ENCODE measurements at regions not wholly inside any gene's neighbourhood (a gene's known extent, or its start where the extent isn't known, plus 50 kb on each side); places are given as distances from the start of the nearest gene placed in this dataset.

GRCh38 chr1:232101231-232101630 lies 474.6 kb downstream of the DISC1 start:
- TF ChIP-seq ZNF274 (IDR thresholded peaks at IDR 0.05; ENCODE audit: borderline replicate concordance, extremely low read depth, low read length) (no peak), CBX5 (IDR thresholded peaks at IDR 0.05; ENCODE audit: low read depth, low read length) (no peak), CTCF (IDR thresholded peaks at IDR 0.05; ENCODE audit: control extremely low read depth in 1 of 3, insufficient read depth in 1 of 3, low read depth in 1 of 3, low read length in 3 of 3) (no peak), POLR2A (IDR thresholded peaks at IDR 0.05; ENCODE audit: control extremely low read depth in 1 of 2, low read depth in 2 of 2, low read length in 2 of 2) (no peak), SRF (IDR thresholded peaks at IDR 0.05; ENCODE audit: low read depth, low read length) (no peak), HDAC6 (IDR thresholded peaks at IDR 0.05; ENCODE audit: low read depth, low read length) (no peak), BCL11A (IDR thresholded peaks at IDR 0.05; ENCODE audit: low read depth in 2 of 2, low read length in 2 of 2) (no peak), EP300 (IDR thresholded peaks at IDR 0.05; ENCODE audit: borderline replicate concordance in 1 of 2, low read depth in 2 of 2, low read length in 2 of 2) (no peak), TAF1 (IDR thresholded peaks at IDR 0.05; ENCODE audit: low read depth, low read length) (no peak), GTF2F1 (IDR thresholded peaks at IDR 0.05; ENCODE audit: borderline replicate concordance, low read depth, low read length) (no peak), RAD21 (IDR thresholded peaks at IDR 0.05 in 1 of 2, conservative IDR thresholded peaks at IDR 0.05 in 1 of 2; ENCODE audit: low read depth in 2 of 2, low read length in 2 of 2) (no peak), FOSL1 (IDR thresholded peaks at IDR 0.05; ENCODE audit: insufficient read depth, low read depth, low read length) (no peak)

All from H1 (cell line).